Anterior cingulate cortex (tissue), 58 donors: ENCODE measurements at regions not wholly inside any gene's neighbourhood (a gene's known extent, or its start where the extent isn't known, plus 50 kb on each side); places are given as distances from the start of the nearest gene placed in this dataset.
"Not testable (repeated sequence)": the region's sequence is repeated elsewhere in the genome, so short reads cannot be mapped to it uniquely, and the experiment has no call there.

Experiments
- DNase-seq, 58 donors: peaks; one replicate each; lab custom pipeline; 2025; lab: John Stamatoyannopoulos, UW

DNA sequence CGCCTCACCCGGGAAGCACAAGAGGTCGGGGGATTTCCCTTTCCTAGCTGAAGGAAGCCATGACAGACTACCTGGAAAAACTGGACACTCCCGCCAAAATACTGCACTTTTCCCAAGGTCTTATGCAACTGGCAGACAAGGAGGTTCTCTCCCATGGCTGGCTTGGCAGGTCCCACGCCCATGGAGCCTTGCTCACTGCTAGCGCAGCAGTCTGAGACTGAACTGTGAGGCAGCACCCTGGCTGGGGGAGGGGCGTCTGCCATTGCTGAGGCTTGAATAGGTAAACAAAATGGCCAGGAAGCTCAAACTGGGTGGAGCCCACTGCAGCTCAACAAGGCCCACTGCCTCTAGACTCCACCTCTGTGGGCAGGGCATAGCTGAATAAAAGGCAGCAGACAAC lies 92.1 kb downstream of the C4BPA start:
- not testable (repeated sequence) for DNase-seq

GRCh38 chr1:207201534-207201933 lies 97.5 kb downstream of the C4BPA start:
- DNase-seq, result not testable (repeated sequence)

DNA sequence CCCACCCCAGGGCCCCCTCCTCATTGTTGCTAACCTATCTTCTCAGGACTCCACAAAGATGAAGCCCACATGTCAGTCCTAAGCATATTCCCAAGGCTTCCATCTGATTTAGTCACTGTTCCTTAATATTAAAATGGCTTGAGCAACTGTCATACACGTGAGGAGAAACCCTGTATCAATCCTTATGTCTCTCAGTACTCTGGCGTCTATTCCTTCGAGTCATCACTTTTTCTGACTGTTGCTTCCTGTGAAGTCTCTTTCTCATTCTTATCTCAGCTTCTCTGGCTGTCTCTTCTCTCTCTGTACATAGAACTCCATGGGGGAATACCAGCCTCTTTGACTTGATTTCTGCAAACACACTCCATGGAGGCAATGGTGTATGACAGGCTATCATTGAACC lies 98.4 kb downstream of the C4BPA start:
- DNase-seq, result no peak

DNA sequence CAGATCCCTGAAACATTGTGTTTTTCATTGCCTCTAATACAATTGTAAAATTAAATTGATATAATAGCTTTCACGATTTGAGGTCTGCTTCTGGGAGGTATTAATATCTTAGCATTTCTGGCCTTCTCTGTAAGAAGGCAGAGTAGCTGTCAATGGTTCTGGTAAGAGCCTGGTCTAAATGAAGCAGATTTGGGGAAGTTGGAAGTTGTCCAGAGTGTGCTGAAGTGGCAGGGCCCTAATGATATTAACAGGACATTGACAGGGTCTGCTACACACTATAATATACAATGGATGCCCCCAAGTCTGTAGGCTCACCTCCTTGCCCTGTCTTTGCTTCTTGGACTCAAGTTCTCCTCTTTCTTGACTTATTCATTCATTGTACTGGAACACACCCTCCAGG lies 99.5 kb downstream of the C4BPA start:
- no peak for DNase-seq

DNA sequence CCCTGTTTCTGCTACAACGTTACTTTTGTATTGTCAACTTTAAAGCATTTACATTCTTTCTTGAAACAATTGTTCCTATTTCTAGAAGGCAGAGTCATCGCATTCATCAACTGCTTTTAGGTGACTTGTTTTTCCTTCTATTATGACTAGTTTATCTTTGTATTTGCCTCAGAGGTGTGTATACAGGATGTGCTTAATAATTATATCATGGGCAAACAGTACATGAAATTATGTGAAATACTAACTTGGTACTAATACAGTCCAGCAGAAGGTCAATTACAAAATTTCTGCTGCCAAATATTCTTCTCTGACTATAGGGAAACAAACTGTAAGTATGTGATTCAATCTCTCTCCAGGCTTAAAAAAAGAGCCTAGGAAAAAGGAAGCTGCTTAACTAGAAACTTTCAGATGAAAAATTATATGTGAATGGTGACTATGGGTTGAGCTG lies 101.6 kb downstream of the C4BPA start:
- DNase-seq, result no peak

GRCh38 chr1:207208691-207209090 lies 104.7 kb downstream of the C4BPA start:
- DNase-seq, result not testable (repeated sequence)

GRCh38 chr1:207214453-207214852 lies 107.0 kb upstream of the CD55 start:
- DNase-seq, result no peak

GRCh38 chr1:207217778-207218511 lies 103.5 kb upstream of the CD55 start:
- DNase-seq, result no peak

DNA sequence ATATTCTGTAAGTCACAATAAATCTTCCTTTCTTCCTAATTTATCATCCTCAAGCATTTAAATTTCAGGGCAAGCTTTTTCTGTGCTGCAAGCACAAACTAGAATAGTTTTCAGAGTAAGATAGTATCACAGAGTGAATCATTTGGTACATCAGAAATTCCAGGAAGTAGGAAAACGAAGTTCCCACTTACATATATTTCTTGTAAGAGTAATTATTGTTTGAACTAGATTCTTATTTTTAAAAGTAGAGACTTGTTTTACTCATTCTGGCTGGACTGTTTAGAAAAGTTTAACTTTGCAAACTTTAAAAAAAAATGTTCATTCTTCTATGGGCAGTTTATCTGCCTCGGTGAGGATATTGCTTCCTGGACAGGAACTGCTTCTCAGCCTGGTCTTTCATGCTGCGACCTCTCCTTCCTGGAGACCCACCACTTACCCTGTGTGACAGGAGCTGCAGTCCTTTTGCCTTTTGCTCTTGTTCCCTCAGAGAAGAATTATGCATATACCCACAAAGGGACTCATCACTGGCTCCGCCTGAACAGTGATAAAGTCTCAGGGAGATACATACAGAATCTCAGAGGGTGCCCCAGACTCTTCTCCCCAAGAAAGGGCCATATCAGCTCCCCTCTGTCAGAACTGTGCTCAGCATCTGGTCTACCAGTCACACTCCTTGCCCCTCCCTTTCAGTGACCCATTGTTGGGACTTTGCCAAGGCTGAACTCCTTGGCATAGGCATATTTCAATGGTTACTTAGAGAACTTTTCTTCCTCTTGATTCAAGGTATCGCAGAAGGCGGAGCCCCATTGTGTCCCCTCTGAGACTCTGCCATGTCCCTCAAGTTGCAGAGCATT lies 102.7 kb upstream of the CD55 start:
- no peak for DNase-seq

- DNase-seq, result no peak
These were observed 101.2 kb upstream of the CD55 start for GRCh38 chr1:207219979-207220889.

DNA sequence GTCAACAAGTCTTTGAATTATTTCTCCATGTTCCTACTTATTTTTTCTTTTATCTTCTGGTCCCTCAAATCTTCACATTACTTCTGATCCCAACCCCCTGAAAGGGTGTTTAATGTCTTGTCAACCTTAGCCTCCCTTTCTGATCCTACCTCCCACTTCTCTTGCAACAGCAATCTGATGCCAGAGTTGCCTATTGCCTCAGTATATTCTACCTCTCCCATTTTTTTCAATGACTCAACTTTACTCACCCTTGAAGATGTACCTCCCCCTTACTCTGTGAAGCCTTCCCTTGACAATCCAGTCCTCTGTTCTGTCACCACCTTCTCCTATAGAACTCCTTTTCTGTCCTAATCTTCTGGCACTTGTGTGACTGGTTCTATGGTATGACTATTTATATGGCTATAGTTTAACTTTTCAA lies 99.5 kb upstream of the CD55 start:
- no peak for DNase-seq

- no peak for DNase-seq
These were observed 98.3 kb upstream of the CD55 start for GRCh38 chr1:207223162-207223561.

DNA sequence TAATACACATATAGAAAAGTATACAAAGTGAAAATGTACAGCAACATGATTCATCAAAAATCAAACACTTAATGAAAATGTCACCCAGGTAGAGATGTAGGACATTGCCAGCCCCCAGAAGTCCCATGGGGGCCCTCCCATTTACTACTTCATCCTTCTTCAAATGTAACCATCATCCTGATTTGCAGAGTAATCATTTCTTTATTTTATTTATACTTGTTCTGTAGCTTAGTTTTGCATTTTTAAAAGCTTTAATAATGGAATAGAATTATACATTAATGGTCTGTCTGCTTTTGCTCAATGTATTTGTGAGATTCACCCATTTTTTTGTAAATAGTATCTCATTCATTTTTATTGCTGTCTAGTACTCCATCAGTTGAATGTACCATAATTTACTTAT lies 96.8 kb upstream of the CD55 start:
- no peak for DNase-seq

- no peak for DNase-seq
These were observed 94.3 kb upstream of the CD55 start for GRCh38 chr1:207227131-207227630.

DNA sequence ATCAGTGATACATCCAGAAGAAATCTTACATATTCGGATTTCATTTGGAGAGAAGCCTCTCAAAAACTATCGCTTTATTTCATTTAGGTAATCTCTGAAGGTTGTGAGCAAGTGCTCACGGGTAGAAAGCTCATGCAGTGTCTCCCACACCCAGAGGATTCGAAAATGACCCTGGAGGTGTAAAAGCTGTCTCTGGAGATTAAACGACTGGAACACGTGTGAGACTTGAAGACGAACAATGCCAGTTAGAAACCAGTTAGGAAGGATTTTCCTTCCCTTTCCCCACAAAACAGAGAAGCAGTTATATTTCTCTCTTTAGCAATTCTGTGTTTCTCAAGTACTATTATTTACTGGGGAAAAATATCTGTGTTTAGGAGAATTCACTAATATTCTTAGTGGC lies 92.5 kb upstream of the CD55 start:
- no peak for DNase-seq

GRCh38 chr1:207230441-207230840 lies 91.0 kb upstream of the CD55 start:
- no peak for DNase-seq

- DNase-seq, result no peak
These were observed 86.8 kb upstream of the CD55 start for GRCh38 chr1:207234690-207235089.

DNA sequence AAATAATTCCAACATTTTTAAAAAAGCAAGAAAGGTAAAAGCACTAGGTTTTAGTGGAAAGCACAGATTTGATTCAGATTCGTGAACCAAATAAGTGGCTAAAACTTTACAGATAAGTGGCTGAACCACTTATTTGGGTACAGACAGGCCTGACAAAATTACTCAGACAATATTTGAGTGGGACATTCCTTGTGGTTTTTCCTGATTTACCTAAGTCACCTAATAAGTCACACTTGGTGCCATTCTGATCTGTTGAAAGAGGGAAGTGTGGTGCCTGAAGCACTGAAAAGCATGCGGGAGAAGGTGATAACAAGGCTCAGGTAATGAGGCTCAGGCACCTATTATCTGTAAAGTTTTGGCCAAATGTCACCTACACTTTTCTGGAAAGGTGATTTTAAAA lies 81.6 kb upstream of the CD55 start:
- DNase-seq, result no peak

GRCh38 chr1:207240325-207241101 lies 81.0 kb upstream of the CD55 start:
- DNase-seq, result no peak
